GM12892 (cell line): ENCODE measurements at regions not wholly inside any gene's neighbourhood (a gene's known extent, or its start where the extent isn't known, plus 50 kb on each side); places are given as distances from the start of the nearest gene placed in this dataset.

ENCODE experiments used
- POLR2A ChIP-seq: IDR thresholded peaks from 2 replicates; pipeline ENCODE4 v1.6.1; 2011; ENCODE audit warnings: low read depth, low read length, control low read depth
- TAF1 ChIP-seq: IDR thresholded peaks from 2 replicates; pipeline ENCODE4 v1.6.1; 2011; ENCODE audit warnings: low read depth, mild to moderate bottlenecking, control low read depth, low read length, borderline replicate concordance

GRCh38 chr6:9937031-9937763, 477.7 kb downstream of the TFAP2A start:
- TF ChIP-seq TAF1 (no peak), POLR2A (no peak)
